Endothelial cell of umbilical vein (primary cell): ENCODE measurements at regions not wholly inside any gene's neighbourhood (a gene's known extent, or its start where the extent isn't known, plus 50 kb on each side); places are given as distances from the start of the nearest gene placed in this dataset.

Experiments used
- BruUV-seq: library from RNA; stranded (reverse); fragments of 400-500 nt; replicated peaks from 2 replicates; lab custom pipeline; 2021; lab: Mats Ljungman, UMichigan
- CTCF ChIA-PET: fragments of 300-600, 350-600 bp; sonication (Branson Sonifier 250); formaldehyde crosslinking; loops from one replicate; lab custom pipeline; 2021; ENCODE audit warnings: antibody characterized with exemption, inconsistent platforms; lab: Charles Lee
- POLR2A ChIA-PET: fragments of 300-600, 350-600 bp; sonication (Branson Sonifier 250); formaldehyde crosslinking; loops from one replicate; lab custom pipeline; 2021; ENCODE audit warnings: antibody characterized with exemption, inconsistent platforms; lab: Charles Lee
- DNase-seq: peaks from one replicate; pipeline ENCODE4 v3.0.0-alpha.2; 2011; ENCODE audit warnings: low read depth, low spot score
- FAIRE-seq: peaks from 2 replicates; lab custom pipeline; 2011; peaks lifted over from hg19 to GRCh38; lab: Jason Lieb, UNC
- H2AFZ ChIP-seq: 2 replicates; pipeline ENCODE4 v1.6.0; 2012; ENCODE audit warnings: low read depth, low read length, control low read depth, inconsistent platforms
- H3K27ac ChIP-seq: 2 replicates; pipeline ENCODE4 v1.5.1; 2011; ENCODE audit warnings: low read depth, mild to moderate bottlenecking, control low read depth, low read length, moderate library complexity; ENCODE audit not compliant: insufficient read depth
- H3K27me3 ChIP-seq, 2 experiments: 2 replicates each; pipeline versions ENCODE4 v1.6.0 to v1.6.1; 2011; ENCODE audit warnings: low read length in 2 of 2, mixed read lengths in 1 of 2; ENCODE audit not compliant: control insufficient read depth in 2 of 2, insufficient read depth in 2 of 2
- H3K36me3 ChIP-seq, 2 experiments: 2 replicates in 1 of 2; 3 replicates in 1 of 2; pipeline ENCODE4 v1.5.1; 2011; ENCODE audit warnings: low read length in 2 of 2, mild to moderate bottlenecking in 1 of 2, moderate library complexity in 1 of 2; ENCODE audit not compliant: control insufficient read depth in 2 of 2, insufficient read depth in 2 of 2; ENCODE audit errors: extremely low read depth in 1 of 2
- H3K4me1 ChIP-seq: 3 replicates; pipeline ENCODE4 v1.5.1; 2011; ENCODE audit warnings: mild to moderate bottlenecking, low read length; ENCODE audit not compliant: control insufficient read depth, insufficient read depth; ENCODE audit errors: extremely low read depth
- H3K4me2 ChIP-seq: 2 replicates; pipeline ENCODE4 v1.6.1; 2011; ENCODE audit warnings: low read length, control low read depth, mixed read lengths; ENCODE audit not compliant: insufficient read depth
- H3K4me3 ChIP-seq, 3 experiments: fragments of 200-600 bp in 1 of 3; sonication (generic), shearing (Covaris generic) in 1 of 3; replicated peaks in 1 of 3; 2 replicates each; pipeline ENCODE4 v1.5.1; 2011 to 2016; ENCODE audit warnings: control low read depth in 3 of 3, low read length in 3 of 3, mild to moderate bottlenecking in 2 of 3, inconsistent platforms in 1 of 3, low read depth in 1 of 3, moderate library complexity in 1 of 3; ENCODE audit not compliant: insufficient read depth in 1 of 3
- H3K79me2 ChIP-seq: 2 replicates; pipeline ENCODE4 v1.6.0; 2012; ENCODE audit warnings: low read length, inconsistent platforms; ENCODE audit not compliant: control insufficient read depth, insufficient read depth
- H3K9ac ChIP-seq: replicated peaks from 2 replicates; pipeline ENCODE3; 2011; ENCODE audit warnings: low read length, control low read depth; ENCODE audit not compliant: insufficient read depth; ENCODE audit errors: extremely low read depth
- H3K9me1 ChIP-seq: replicated peaks from 3 replicates; pipeline ENCODE4 v1.6.0; 2011; ENCODE audit warnings: mild to moderate bottlenecking, low read length; ENCODE audit not compliant: control insufficient read depth, insufficient read depth; ENCODE audit errors: extremely low read depth
- H3K9me3 ChIP-seq: replicated peaks from 2 replicates; pipeline ENCODE4 v1.5.1; 2012; ENCODE audit warnings: low read length, inconsistent platforms; ENCODE audit not compliant: control insufficient read depth, insufficient read depth
- H4K20me1 ChIP-seq: replicated peaks from 2 replicates; pipeline ENCODE3; 2011; ENCODE audit warnings: mild to moderate bottlenecking, low read length; ENCODE audit not compliant: control insufficient read depth, insufficient read depth; ENCODE audit errors: extremely low read depth
- CTCF ChIP-seq, 2 donors: IDR thresholded peaks; 1 replicate in 1 of 2; 2 replicates in 1 of 2; pipeline ENCODE4 v1.5.1; 2011; ENCODE audit warnings: low read length in 2 of 2, mild to moderate bottlenecking in 2 of 2, moderate library complexity in 2 of 2, control low read depth in 1 of 2, inconsistent platforms in 1 of 2, low read depth in 1 of 2; ENCODE audit not compliant: insufficient read depth in 1 of 2; ENCODE audit errors: extremely low read depth in 1 of 2
- EZH2 ChIP-seq: IDR thresholded peaks from 2 replicates; pipeline ENCODE4 v1.6.1; 2012; ENCODE audit warnings: borderline replicate concordance, low read depth, mild to moderate bottlenecking, moderate library complexity, low read length, inconsistent platforms; ENCODE audit not compliant: severe bottlenecking
- FOS ChIP-seq: IDR thresholded peaks from 2 replicates; pipeline ENCODE4 v1.6.1; 2011; ENCODE audit warnings: mild to moderate bottlenecking, low read length, moderate library complexity, borderline replicate concordance; ENCODE audit not compliant: insufficient read depth
- GATA2 ChIP-seq: IDR thresholded peaks from 2 replicates; pipeline ENCODE4 v1.7.0; 2011; ENCODE audit warnings: low read depth, mild to moderate bottlenecking, moderate library complexity, mixed read lengths, low read length; ENCODE audit not compliant: insufficient read length, insufficient read depth
- JUN ChIP-seq: IDR thresholded peaks from 2 replicates; pipeline ENCODE4 v1.6.1; 2011; ENCODE audit warnings: borderline replicate concordance, low read depth; ENCODE audit not compliant: insufficient read length, insufficient read depth
- MYC ChIP-seq: IDR thresholded peaks from one replicate; pipeline ENCODE4 v1.6.1; 2011; ENCODE audit warnings: mild to moderate bottlenecking, low read depth, low read length
- POLR2A ChIP-seq: IDR thresholded peaks from 2 replicates; pipeline ENCODE4 v1.6.1; 2012; ENCODE audit warnings: low read depth, mild to moderate bottlenecking, control low read depth, low read length
- POLR2AphosphoS5 ChIP-seq: IDR thresholded peaks from 2 replicates; pipeline ENCODE4 v1.6.1; 2012; ENCODE audit warnings: low read depth, mild to moderate bottlenecking, control low read depth, low read length, moderate library complexity; ENCODE audit not compliant: insufficient read depth
- dilution Hi-C: fragments of 300-500 bp; cut with MboI; formaldehyde crosslinking; loops from one replicate; pipeline ENCODE4 v1.15.0; 2019; ENCODE audit warnings: low sequenced_read_pairs; ENCODE audit not compliant: extremely low pct_ligation_motif_present
- intact Hi-C: fragments of 100-400 bp; cut with micrococcal nuclease; formaldehyde crosslinking; loops from one replicate; pipeline ENCODE4 v1.10.0; 2022
- TF ChIP-seq, protein P1 (sequence below): IDR thresholded peaks from 2 replicates; pipeline ENCODE4 v1.6.1; 2011; ENCODE audit not compliant: insufficient read depth, insufficient read length

DNA sequence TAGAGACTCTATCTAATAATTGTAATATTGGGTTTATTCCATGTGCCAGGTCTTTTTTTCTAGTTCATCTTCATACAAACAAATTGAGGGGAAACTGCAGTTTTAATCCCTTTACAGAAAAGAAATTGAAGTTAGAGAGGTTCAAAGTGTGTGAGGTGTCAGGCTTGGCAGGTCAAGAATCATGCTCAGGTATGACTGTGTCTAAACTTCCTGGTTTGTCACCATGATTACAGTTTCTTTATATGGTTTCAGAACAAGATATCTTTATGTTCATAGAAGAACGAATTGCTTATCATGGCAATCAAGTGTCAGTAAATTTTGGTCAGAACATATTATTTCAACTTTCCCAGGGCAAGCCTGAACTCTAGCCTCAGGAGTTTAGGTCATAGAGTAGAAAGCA, 460.4 kb downstream of the RAPGEF2 start:
- H2AFZ ChIP-seq = no peak overlapping the region
- DNase-seq = no peak
- TF ChIP-seq GATA2 (no peak), MYC (no peak), CTCF (IDR thresholded peaks at IDR 0.05; ENCODE audit: extremely low read depth in 1 of 2, insufficient read depth in 1 of 2, low read depth in 1 of 2, low read length in 2 of 2) (no peak), POLR2AphosphoS5 (no peak), JUN (no peak), EZH2 (no peak), POLR2A (no peak), FOS (no peak)
- TF ChIP-seq, protein P1, sequence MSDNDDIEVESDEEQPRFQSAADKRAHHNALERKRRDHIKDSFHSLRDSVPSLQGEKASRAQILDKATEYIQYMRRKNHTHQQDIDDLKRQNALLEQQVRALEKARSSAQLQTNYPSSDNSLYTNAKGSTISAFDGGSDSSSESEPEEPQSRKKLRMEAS = no peak
- no peaks in the 10 kb centered on the region for H4K20me1 ChIP-seq
- no peaks in the 10 kb centered on the region for H3K36me3 ChIP-seq
- POLR2A ChIA-PET = no interaction called here
- no peaks in the 10 kb centered on the region for H3K9me3 ChIP-seq
- CTCF ChIA-PET = no interaction called here
- no peak overlapping the region for H3K9ac ChIP-seq
- no peak overlapping the region for H3K4me2 ChIP-seq
- no peak for FAIRE-seq
- dilution Hi-C loops = no loop called here
- H3K27me3 ChIP-seq = no peaks in the 10 kb centered on the region
- H3K27ac ChIP-seq = no peak overlapping the region
- H3K79me2 ChIP-seq = no peaks in the 10 kb centered on the region
- H3K9me1 ChIP-seq = peaks cover 2% of the 10 kb centered on the region
- intact Hi-C loops = no loop called here
- H3K4me3 ChIP-seq = no peak overlapping the region
- no peaks in the 10 kb centered on the region for H3K4me1 ChIP-seq
- no TSS peak for BruUV-seq
